KG1 (cell line): ENCODE measurements at regions not wholly inside any gene's neighbourhood (a gene's known extent, or its start where the extent isn't known, plus 50 kb on each side); places are given as distances from the start of the nearest gene placed in this dataset.
"Not testable (repeated sequence)": the region's sequence is repeated elsewhere in the genome, so short reads cannot be mapped to it uniquely, and the experiment has no call there.

Experiments used
- DNase-seq: peaks from one replicate; lab custom pipeline; 2025; lab: John Stamatoyannopoulos, UW

GRCh38 chr1:194705123-194705854 lies 1518.9 kb upstream of the B3GALT2 start:
- DNase-seq, result no peak

- no peak for DNase-seq
Measured at GRCh38 chr1:194698908-194699318, 1512.5 kb upstream of the B3GALT2 start.

- DNase-seq, result no peak
Measured at GRCh38 chr1:194693244-194693643, 1506.8 kb upstream of the B3GALT2 start.

- no peak for DNase-seq
Measured at GRCh38 chr1:194684636-194685035, 1498.2 kb upstream of the B3GALT2 start.

- DNase-seq, result no peak
Measured at GRCh38 chr1:194658090-194658439, 1471.7 kb upstream of the B3GALT2 start.

- no peak for DNase-seq
Measured at GRCh38 chr1:194654956-194655355, 1468.5 kb upstream of the B3GALT2 start.

- DNase-seq, result no peak
Measured at GRCh38 chr1:194653385-194653784, 1467.0 kb upstream of the B3GALT2 start.

GRCh38 chr1:194647118-194647517 lies 1460.7 kb upstream of the B3GALT2 start:
- no peak for DNase-seq

GRCh38 chr1:194644528-194644927 lies 1458.1 kb upstream of the B3GALT2 start:
- no peak for DNase-seq

- DNase-seq, result no peak
Measured at GRCh38 chr1:194640322-194640721, 1453.9 kb upstream of the B3GALT2 start.

GRCh38 chr1:194629011-194629410 lies 1442.6 kb upstream of the B3GALT2 start:
- no peak for DNase-seq

GRCh38 chr1:194624833-194625232 lies 1438.4 kb upstream of the B3GALT2 start:
- DNase-seq, result no peak

GRCh38 chr1:194618101-194618500 lies 1431.7 kb upstream of the B3GALT2 start:
- DNase-seq, result no peak

- DNase-seq, result not testable (repeated sequence)
Measured at GRCh38 chr1:194617272-194617671, 1430.9 kb upstream of the B3GALT2 start.

- no peak for DNase-seq
Measured at GRCh38 chr1:194616835-194617234, 1430.4 kb upstream of the B3GALT2 start.

GRCh38 chr1:194602184-194602583 lies 1415.8 kb upstream of the B3GALT2 start:
- DNase-seq, result no peak

GRCh38 chr1:194600716-194601115 lies 1414.3 kb upstream of the B3GALT2 start:
- no peak for DNase-seq

- no peak for DNase-seq
Measured at GRCh38 chr1:194598098-194598497, 1411.7 kb upstream of the B3GALT2 start.

- DNase-seq, result no peak
Measured at GRCh38 chr1:194586302-194586701, 1399.9 kb upstream of the B3GALT2 start.

- DNase-seq, result no peak
Measured at GRCh38 chr1:194584052-194584451, 1397.6 kb upstream of the B3GALT2 start.

GRCh38 chr1:194570476-194570875 lies 1384.1 kb upstream of the B3GALT2 start:
- DNase-seq, result no peak

- DNase-seq, result no peak
Measured at GRCh38 chr1:194568610-194569009, 1382.2 kb upstream of the B3GALT2 start.

GRCh38 chr1:194548071-194548470 lies 1361.7 kb upstream of the B3GALT2 start:
- no peak for DNase-seq

- no peak for DNase-seq
Measured at GRCh38 chr1:194544012-194544411, 1357.6 kb upstream of the B3GALT2 start.
